ENCODE measurements at regions not wholly inside any gene's neighbourhood (a gene's known extent, or its start where the extent isn't known, plus 50 kb on each side); places are given as distances from the start of the nearest gene placed in this dataset.

DNA sequence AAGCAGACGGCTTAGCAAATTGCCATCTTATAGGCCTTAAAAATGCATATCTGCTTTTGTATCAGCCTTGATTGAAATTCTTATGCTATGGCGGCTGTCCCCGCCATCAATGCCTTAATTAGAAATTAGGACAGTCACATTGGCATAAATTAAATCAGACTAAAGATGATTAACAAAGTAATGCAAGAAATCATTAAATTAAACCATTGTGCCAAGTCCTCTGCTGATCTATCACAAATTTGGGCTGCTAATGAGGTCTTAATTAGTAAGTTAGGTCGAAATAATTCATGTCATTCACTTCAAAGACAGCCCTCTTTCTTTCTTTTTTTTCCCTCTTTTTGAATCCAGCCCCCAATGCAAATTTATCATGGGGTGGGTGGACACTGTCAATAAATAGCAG lies 159.3 kb downstream of the MIAT start:
- H3K4me3 ChIP-seq (ENCODE audit: low read length), result no peak overlapping the region
- TF ChIP-seq, protein P1, sequence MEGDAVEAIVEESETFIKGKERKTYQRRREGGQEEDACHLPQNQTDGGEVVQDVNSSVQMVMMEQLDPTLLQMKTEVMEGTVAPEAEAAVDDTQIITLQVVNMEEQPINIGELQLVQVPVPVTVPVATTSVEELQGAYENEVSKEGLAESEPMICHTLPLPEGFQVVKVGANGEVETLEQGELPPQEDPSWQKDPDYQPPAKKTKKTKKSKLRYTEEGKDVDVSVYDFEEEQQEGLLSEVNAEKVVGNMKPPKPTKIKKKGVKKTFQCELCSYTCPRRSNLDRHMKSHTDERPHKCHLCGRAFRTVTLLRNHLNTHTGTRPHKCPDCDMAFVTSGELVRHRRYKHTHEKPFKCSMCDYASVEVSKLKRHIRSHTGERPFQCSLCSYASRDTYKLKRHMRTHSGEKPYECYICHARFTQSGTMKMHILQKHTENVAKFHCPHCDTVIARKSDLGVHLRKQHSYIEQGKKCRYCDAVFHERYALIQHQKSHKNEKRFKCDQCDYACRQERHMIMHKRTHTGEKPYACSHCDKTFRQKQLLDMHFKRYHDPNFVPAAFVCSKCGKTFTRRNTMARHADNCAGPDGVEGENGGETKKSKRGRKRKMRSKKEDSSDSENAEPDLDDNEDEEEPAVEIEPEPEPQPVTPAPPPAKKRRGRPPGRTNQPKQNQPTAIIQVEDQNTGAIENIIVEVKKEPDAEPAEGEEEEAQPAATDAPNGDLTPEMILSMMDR (conservative IDR thresholded peaks at IDR 0.05; ENCODE audit: low read depth, low read length), result no peak
- DNase-seq (ENCODE audit: low read depth), result no peak

DNA sequence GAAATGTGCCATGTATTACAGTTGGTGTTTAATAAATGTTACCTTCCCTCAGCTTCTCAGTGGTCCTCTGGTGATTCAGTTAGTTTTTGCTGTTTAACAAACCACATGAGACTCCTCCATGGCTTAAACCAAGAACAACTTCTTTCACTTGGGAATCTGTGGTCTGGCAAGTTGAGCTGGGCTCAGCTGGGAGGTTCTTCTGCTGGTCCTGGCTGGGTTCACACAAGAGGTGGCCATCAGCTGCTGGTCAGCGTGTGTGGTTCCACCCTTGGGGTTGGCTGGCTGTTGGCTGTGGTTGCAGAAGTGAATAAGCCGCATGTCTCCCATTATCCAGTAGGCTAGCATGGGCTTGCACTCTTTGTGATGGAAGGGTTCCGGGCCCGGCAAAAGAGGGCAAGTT lies 160.5 kb downstream of the MIAT start:
- no peak overlapping the region for H3K4me3 ChIP-seq (ENCODE audit: low read length)
- TF ChIP-seq, protein P1 (conservative IDR thresholded peaks at IDR 0.05; ENCODE audit: low read depth, low read length), result no peak
- no peak for DNase-seq (ENCODE audit: low read depth)

DNA sequence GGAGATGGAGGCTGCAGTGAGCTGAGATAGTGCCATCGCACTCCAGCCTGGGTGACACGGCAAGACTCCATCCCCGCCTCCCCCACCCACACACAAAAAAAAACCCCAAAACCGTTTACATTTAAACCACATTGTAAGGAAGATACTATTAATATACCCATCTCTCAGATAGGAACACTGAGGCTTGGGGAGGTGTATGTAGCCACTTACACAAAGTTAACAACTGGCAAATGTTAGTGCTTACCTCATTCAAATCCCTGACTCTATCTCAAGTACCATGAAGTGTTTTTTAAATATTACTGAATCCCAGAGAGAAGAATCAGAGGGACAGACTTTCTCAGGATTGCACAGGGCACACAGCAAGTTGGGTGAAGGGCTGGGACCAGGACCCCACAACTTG lies 164.5 kb downstream of the MIAT start:
- DNase-seq (ENCODE audit: low read depth), result no peak
- TF ChIP-seq, protein P1 (conservative IDR thresholded peaks at IDR 0.05; ENCODE audit: low read depth, low read length), result no peak
- no peak overlapping the region for H3K4me3 ChIP-seq (ENCODE audit: low read length)

DNA sequence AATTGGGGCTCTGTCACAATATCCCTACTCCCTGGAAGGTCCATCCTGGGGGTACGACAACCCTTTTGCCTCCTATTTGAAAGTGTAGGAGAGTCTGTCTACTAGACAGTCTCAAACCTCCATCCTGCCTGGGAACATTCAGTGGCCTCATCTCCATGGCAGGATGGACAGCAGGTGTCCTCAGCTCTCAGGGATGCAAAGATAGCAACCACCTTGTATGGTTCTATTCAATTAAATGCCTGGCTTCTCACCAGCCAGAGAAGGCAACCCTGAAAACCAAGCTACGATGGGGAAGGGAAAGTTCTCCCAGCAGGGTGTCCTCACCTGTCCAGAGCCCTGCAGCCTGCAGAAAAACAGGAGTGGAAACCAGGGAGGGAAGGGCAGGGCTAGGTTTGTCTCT lies 164.9 kb downstream of the MIAT start:
- no peak overlapping the region for H3K4me3 ChIP-seq (ENCODE audit: low read length)
- no peak for DNase-seq (ENCODE audit: low read depth)
- TF ChIP-seq, protein P1 (conservative IDR thresholded peaks at IDR 0.05; ENCODE audit: low read depth, low read length), result no peak

DNA sequence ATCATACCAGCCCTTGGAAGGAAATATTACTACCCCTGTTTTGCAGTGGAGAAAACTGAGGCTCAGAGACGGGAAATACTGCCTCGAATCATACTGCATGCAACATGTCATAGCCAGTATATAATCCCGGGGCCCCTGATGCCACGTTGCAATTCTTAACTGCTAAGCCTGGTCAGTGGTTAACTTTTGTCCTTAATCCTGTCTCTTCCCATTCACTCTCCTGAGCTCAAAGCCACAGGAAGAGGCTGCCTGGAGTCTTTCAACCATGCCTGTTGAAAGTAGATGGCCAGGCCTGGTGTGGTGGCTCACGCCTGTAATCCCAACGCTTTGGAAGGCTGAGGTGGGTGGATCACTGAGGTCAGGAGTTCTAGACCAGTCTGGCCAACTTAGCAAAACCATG lies 166.6 kb downstream of the MIAT start:
- DNase-seq (ENCODE audit: low read depth), result no peak
- TF ChIP-seq, protein P1 (conservative IDR thresholded peaks at IDR 0.05; ENCODE audit: low read depth, low read length), result no peak
- H3K4me3 ChIP-seq (ENCODE audit: low read length), result no peak overlapping the region

DNA sequence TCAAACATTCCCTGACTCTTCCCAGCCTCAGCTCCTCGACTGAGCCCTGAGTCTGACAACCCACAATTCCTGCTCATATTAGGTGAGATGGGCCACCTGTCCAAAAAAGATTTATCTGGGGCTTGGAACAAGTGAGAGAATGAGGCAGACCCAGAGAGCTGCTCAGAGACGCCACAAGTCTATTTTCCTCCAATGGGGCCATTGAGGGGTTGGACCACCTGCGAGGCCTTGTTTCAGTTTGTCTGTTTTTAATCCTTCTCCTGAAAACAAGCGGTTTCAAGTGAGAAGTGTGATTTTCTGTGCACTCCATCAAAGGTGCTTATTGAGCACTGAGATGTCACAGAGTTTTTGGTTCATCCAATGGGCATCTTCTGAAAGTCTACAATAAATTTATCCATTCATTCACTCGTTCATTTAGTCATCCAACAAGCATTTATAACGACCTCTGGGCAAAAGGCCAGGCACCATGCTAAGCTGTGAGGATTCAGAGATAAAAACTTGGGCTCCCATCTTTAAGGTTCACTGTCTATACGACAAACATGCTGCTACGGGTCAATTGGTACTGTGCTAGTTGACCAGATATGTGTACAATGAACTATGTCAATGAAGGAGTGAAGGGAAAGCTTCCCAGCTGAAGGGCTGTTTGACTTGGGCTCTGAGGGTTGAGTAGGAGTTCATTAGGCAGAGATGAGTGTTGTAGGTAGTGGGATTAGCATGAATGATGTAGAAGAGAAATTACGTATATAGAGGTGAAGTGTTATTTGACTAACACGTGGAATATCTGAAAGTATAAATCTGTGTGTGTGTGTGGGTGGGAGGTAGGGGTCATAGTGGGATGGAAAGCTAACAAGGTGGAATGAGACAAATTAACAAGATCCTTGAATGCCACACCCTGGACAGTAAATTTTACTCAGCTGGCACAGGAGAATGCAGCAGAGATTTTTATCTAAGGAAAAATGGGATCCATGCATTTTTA lies 168.9 kb downstream of the MIAT start:
- H3K4me3 ChIP-seq (ENCODE audit: low read length), result no peak overlapping the region
- TF ChIP-seq, protein P1 (conservative IDR thresholded peaks at IDR 0.05; ENCODE audit: low read depth, low read length), result no peak
- no peak for DNase-seq (ENCODE audit: low read depth)

DNA sequence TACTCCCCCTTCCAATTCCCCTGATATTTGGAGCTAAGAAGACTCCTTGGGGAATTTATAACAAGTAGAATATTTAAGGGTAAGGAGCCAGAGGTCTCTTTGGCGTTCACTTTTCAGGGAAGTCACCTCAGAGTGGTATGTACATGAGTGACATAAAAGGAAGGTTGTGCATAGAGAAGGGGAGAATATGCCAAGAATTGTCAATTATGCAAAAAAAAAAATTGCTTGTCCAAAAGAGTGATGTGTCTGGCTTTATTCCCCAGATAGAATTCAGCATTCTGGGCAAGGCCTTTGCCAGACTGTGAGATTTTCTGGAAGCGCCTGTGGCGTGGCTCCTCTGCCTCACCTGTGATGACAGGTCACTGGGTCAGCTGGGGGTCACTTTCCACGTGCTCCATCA lies 170.2 kb downstream of the MIAT start:
- no peak overlapping the region for H3K4me3 ChIP-seq (ENCODE audit: low read length)
- TF ChIP-seq, protein P1 (conservative IDR thresholded peaks at IDR 0.05; ENCODE audit: low read depth, low read length), result no peak
- no peak for DNase-seq (ENCODE audit: low read depth)
